H1 (cell line): ENCODE measurements at regions not wholly inside any gene's neighbourhood (a gene's known extent, or its start where the extent isn't known, plus 50 kb on each side); places are given as distances from the start of the nearest gene placed in this dataset.

Experiments
- ZNF274 ChIP-seq: IDR thresholded peaks from 2 replicates; pipeline ENCODE4 v1.7.0; 2012; ENCODE audit warnings: low read length, borderline replicate concordance; ENCODE audit errors: extremely low read depth

- no peak for TF ChIP-seq ZNF274
Observed at GRCh38 chr7:156091519-156092080, 279.3 kb upstream of the SHH start (continued).
